ENCODE measurements at regions not wholly inside any gene's neighbourhood (a gene's known extent, or its start where the extent isn't known, plus 50 kb on each side); places are given as distances from the start of the nearest gene placed in this dataset.

- Mint-ChIP-seq H3K27ac (ENCODE audit: unreplicated experiment) (no peak overlapping the region), H3K4me3 (ENCODE audit: unreplicated experiment) (no peak overlapping the region), H3K4me1 (ENCODE audit: low read depth) (no peaks in the 10 kb centered on the region), H3K9me3 (ENCODE audit: low read depth) (peaks cover 23% of the 10 kb centered on the region), H3K36me3 (ENCODE audit: low read depth) (no peaks in the 10 kb centered on the region), H3K27me3 (ENCODE audit: low read depth) (no peaks in the 10 kb centered on the region)
- no peak for DNase-seq (ENCODE audit: low spot score)
- no peak for TF ChIP-seq CTCF (IDR thresholded peaks at IDR 0.05)
These were observed 531.1 kb upstream of the SPANXN1 start for GRCh38 chrX:144716187-144716586.

GRCh38 chrX:144717682-144718081 lies 529.6 kb upstream of the SPANXN1 start:
- H3K36me3 Mint-ChIP-seq (ENCODE audit: low read depth) = no peaks in the 10 kb centered on the region
- no peak overlapping the region for H3K27ac Mint-ChIP-seq (ENCODE audit: unreplicated experiment)
- no peaks in the 10 kb centered on the region for H3K27me3 Mint-ChIP-seq (ENCODE audit: low read depth)
- TF ChIP-seq CTCF (IDR thresholded peaks at IDR 0.05) = no peak
- H3K4me1 Mint-ChIP-seq (ENCODE audit: low read depth) = no peaks in the 10 kb centered on the region
- no peak for DNase-seq (ENCODE audit: low spot score)
- H3K4me3 Mint-ChIP-seq (ENCODE audit: unreplicated experiment) = no peak overlapping the region
- peaks cover 24% of the 10 kb centered on the region for H3K9me3 Mint-ChIP-seq (ENCODE audit: low read depth)

GRCh38 chrX:144722307-144722706 lies 525.0 kb upstream of the SPANXN1 start:
- Mint-ChIP-seq H3K4me1 (ENCODE audit: low read depth) (no peaks in the 10 kb centered on the region), H3K27ac (ENCODE audit: unreplicated experiment) (no peak overlapping the region), H3K27me3 (ENCODE audit: low read depth) (no peaks in the 10 kb centered on the region), H3K36me3 (ENCODE audit: low read depth) (no peaks in the 10 kb centered on the region), H3K4me3 (ENCODE audit: unreplicated experiment) (no peak overlapping the region), H3K9me3 (ENCODE audit: low read depth) (peaks cover 36% of the 10 kb centered on the region)
- DNase-seq (ENCODE audit: low spot score) = no peak
- no peak for TF ChIP-seq CTCF (IDR thresholded peaks at IDR 0.05)

- peaks cover 44% of the 10 kb centered on the region for H3K9me3 Mint-ChIP-seq (ENCODE audit: low read depth)
- TF ChIP-seq CTCF (IDR thresholded peaks at IDR 0.05) = no peak
- DNase-seq (ENCODE audit: low spot score) = no peak
- H3K27ac Mint-ChIP-seq (ENCODE audit: unreplicated experiment) = no peak overlapping the region
- no peaks in the 10 kb centered on the region for H3K36me3 Mint-ChIP-seq (ENCODE audit: low read depth)
- H3K4me3 Mint-ChIP-seq (ENCODE audit: unreplicated experiment) = no peak overlapping the region
- H3K4me1 Mint-ChIP-seq (ENCODE audit: low read depth) = no peaks in the 10 kb centered on the region
- no peaks in the 10 kb centered on the region for H3K27me3 Mint-ChIP-seq (ENCODE audit: low read depth)
These were observed 516.8 kb upstream of the SPANXN1 start for GRCh38 chrX:144730471-144730870.

- TF ChIP-seq CTCF (IDR thresholded peaks at IDR 0.05) = no peak
These were observed 514.7 kb upstream of the SPANXN1 start for GRCh38 chrX:144732588-144732987.

More at GRCh38 chrX:144732588-144732987, 514.7 kb upstream of the SPANXN1 start:
- Mint-ChIP-seq H3K36me3 (ENCODE audit: low read depth) (no peaks in the 10 kb centered on the region), H3K27me3 (ENCODE audit: low read depth) (no peaks in the 10 kb centered on the region), H3K4me1 (ENCODE audit: low read depth) (no peaks in the 10 kb centered on the region), H3K9me3 (ENCODE audit: low read depth) (peaks cover 42% of the 10 kb centered on the region), H3K27ac (ENCODE audit: unreplicated experiment) (no peak overlapping the region), H3K4me3 (ENCODE audit: unreplicated experiment) (no peak overlapping the region)
- no peak for DNase-seq (ENCODE audit: low spot score)

All from chondrocyte (in vitro differentiated cells).